DND-41 (cell line): ENCODE measurements at regions not wholly inside any gene's neighbourhood (a gene's known extent, or its start where the extent isn't known, plus 50 kb on each side); places are given as distances from the start of the nearest gene placed in this dataset.

Source experiments
- ATAC-seq: fragments of 200-7000 bp; cut with Tn5 transposase; 3 replicates; pipeline ENCODE4 v1.9.1; 2021; ENCODE audit warnings: low read depth; ENCODE audit not compliant: insufficient read depth
- DNase-seq: peaks from one replicate; pipeline ENCODE4 v3.0.0-alpha.2; 2020
- H2AFZ ChIP-seq: 2 replicates; pipeline ENCODE4 v1.6.0; 2012; ENCODE audit warnings: low read depth, low read length
- H3K27ac ChIP-seq: 2 replicates; pipeline ENCODE4 v1.5.1; 2012; ENCODE audit warnings: low read length, inconsistent platforms
- H3K27me3 ChIP-seq: fragments of 200-600 bp; sonication (generic); 2 replicates; pipeline ENCODE4 v1.6.0; 2012; ENCODE audit warnings: low read length, mild to moderate bottlenecking, inconsistent platforms; ENCODE audit not compliant: insufficient read depth, poor library complexity
- H3K36me3 ChIP-seq: 2 replicates; pipeline ENCODE4 v1.5.1; 2012; ENCODE audit warnings: low read length, inconsistent platforms; ENCODE audit not compliant: insufficient read depth
- H3K4me1 ChIP-seq: 2 replicates; pipeline ENCODE4 v1.5.1; 2012; ENCODE audit warnings: mild to moderate bottlenecking, low read length; ENCODE audit not compliant: insufficient read depth
- H3K4me2 ChIP-seq: 2 replicates; pipeline ENCODE4 v1.6.0; 2012; ENCODE audit warnings: mild to moderate bottlenecking, moderate library complexity, low read length, inconsistent platforms; ENCODE audit not compliant: insufficient read depth
- H3K4me3 ChIP-seq, 2 experiments: fragments of 200-600 bp in 1 of 2; shearing (Covaris generic) in 1 of 2; 2 replicates each; pipeline ENCODE4 v1.5.1; 2012 to 2016; ENCODE audit warnings: inconsistent platforms in 2 of 2, low read length in 2 of 2, mild to moderate bottlenecking in 2 of 2, low read depth in 1 of 2, moderate library complexity in 1 of 2
- H3K79me2 ChIP-seq: 2 replicates; pipeline ENCODE4 v1.6.0; 2012; ENCODE audit warnings: low read length, inconsistent platforms; ENCODE audit not compliant: insufficient read depth
- H3K9ac ChIP-seq: 2 replicates; pipeline ENCODE4 v1.6.0; 2012; ENCODE audit warnings: low read depth, mild to moderate bottlenecking, inconsistent platforms, low read length, moderate library complexity
- H3K9me3 ChIP-seq: 2 replicates; pipeline ENCODE4 v1.5.1; 2012; ENCODE audit warnings: low read length, moderate library complexity, mild to moderate bottlenecking, inconsistent platforms; ENCODE audit not compliant: insufficient read depth, severe bottlenecking
- H4K20me1 ChIP-seq: 2 replicates; pipeline ENCODE4 v1.6.0; 2012; ENCODE audit warnings: low read length; ENCODE audit not compliant: insufficient read depth
- CTCF ChIP-seq: IDR thresholded peaks from 2 replicates; pipeline ENCODE4 v1.5.1; 2012; ENCODE audit warnings: borderline replicate concordance, low read length, moderate library complexity, mild to moderate bottlenecking; ENCODE audit not compliant: poor library complexity, severe bottlenecking; ENCODE audit errors: extremely low read depth
- EZH2 ChIP-seq: IDR thresholded peaks from 3 replicates; pipeline ENCODE4 v1.6.1; 2012; ENCODE audit warnings: borderline replicate concordance, low read depth, mild to moderate bottlenecking, moderate library complexity, low read length, inconsistent platforms; ENCODE audit not compliant: severe bottlenecking

- Histone ChIP-seq H3K4me3 (no peak overlapping the region), H3K4me1 (no peaks in the 10 kb centered on the region), H3K9ac (no peak overlapping the region), H2AFZ (no peak overlapping the region), H4K20me1 (no peaks in the 10 kb centered on the region), H3K9me3 (peaks cover 17% of the 10 kb centered on the region), H3K27me3 (no peaks in the 10 kb centered on the region), H3K36me3 (no peaks in the 10 kb centered on the region), H3K4me2 (no peak overlapping the region), H3K27ac (no peak overlapping the region), H3K79me2 (no peaks in the 10 kb centered on the region)
- ATAC-seq, result no peak
- TF ChIP-seq CTCF (no peak), EZH2 (no peak)
- no peak for DNase-seq
Measured at GRCh38 chr7:79734181-79734580, 280.7 kb upstream of the MAGI2 start.

GRCh38 chr7:79732535-79732934 is 279.1 kb upstream of the MAGI2 start:
- DNase-seq (no peak), ATAC-seq (no peak)
- H2AFZ ChIP-seq, result no peak overlapping the region
- TF ChIP-seq EZH2 (no peak), CTCF (no peak)
- H3K27me3 ChIP-seq, result no peaks in the 10 kb centered on the region
- no peaks in the 10 kb centered on the region for H3K36me3 ChIP-seq
- no peaks in the 10 kb centered on the region for H4K20me1 ChIP-seq
- H3K4me2 ChIP-seq, result no peak overlapping the region
- no peaks in the 10 kb centered on the region for H3K79me2 ChIP-seq
- H3K9me3 ChIP-seq, result peaks cover 17% of the 10 kb centered on the region
- H3K9ac ChIP-seq, result no peak overlapping the region
- no peak overlapping the region for H3K27ac ChIP-seq
- H3K4me1 ChIP-seq, result no peaks in the 10 kb centered on the region
- no peak overlapping the region for H3K4me3 ChIP-seq

- Histone ChIP-seq H3K9ac (no peak overlapping the region), H3K4me1 (no peaks in the 10 kb centered on the region), H3K4me2 (no peak overlapping the region), H3K9me3 (peaks cover 17% of the 10 kb centered on the region), H3K27ac (no peak overlapping the region), H3K36me3 (no peaks in the 10 kb centered on the region), H3K27me3 (no peaks in the 10 kb centered on the region), H3K79me2 (no peaks in the 10 kb centered on the region), H3K4me3 (no peak overlapping the region), H4K20me1 (no peaks in the 10 kb centered on the region), H2AFZ (no peak overlapping the region)
- no peak for ATAC-seq
- no peak for DNase-seq
- TF ChIP-seq CTCF (no peak), EZH2 (no peak)
Measured at GRCh38 chr7:79730971-79731370, 277.5 kb upstream of the MAGI2 start.
